ENCODE measurements at regions not wholly inside any gene's neighbourhood (a gene's known extent, or its start where the extent isn't known, plus 50 kb on each side); places are given as distances from the start of the nearest gene placed in this dataset.
A peak's percentile ranks its signal among the peaks of the same experiment; 100 is the strongest.

DNA sequence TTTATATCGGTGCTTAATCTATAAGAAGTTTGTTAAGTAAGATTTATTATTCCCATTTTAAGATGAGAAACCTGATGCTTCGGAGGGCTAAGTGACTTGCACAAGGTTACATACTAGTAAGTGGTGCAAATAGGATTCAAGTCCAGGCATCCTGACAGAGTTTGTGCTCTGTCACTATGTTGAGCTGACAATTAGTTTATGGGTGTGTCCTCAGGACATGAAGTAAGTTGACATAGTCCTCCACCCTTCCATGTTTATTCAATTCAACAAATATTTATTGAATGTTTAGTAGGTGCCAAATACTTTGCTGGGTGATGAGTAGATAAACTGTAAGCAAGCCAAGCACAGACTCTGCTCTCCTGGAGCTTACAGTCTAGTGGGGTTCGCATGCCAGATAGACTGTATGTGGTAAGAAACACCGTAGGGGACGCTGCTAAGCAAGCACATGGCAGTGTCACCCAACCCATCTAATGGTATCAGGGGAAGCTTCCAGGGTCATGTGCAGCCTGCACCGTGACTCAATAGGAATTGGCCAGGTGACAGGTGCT lies 342.7 kb upstream of the SATB1 start:
- no peak for DNase-seq

DNA sequence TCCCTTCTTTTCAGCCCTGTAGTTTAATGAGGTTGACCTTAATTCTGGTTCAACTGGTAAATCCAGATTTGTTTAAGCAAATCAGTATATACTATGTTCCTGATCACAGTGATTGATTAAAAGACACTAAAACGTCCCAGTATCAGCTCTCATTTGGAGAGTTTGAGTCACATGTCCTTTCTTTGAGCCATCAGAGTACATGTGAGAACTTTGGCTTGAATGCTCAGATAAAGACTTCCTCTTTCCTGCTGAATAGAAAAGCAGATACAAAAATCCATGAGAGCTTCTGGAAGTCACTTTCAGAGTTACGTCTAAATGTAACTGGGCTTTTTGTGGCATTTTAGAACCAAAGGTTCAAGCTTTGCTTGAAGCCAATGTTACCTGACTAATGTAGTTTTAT lies 341.8 kb upstream of the SATB1 start:
- DNase-seq, result no peak

- no peak for DNase-seq
These were observed 340.5 kb upstream of the SATB1 start for GRCh38 chr3:18765662-18766061.

DNA sequence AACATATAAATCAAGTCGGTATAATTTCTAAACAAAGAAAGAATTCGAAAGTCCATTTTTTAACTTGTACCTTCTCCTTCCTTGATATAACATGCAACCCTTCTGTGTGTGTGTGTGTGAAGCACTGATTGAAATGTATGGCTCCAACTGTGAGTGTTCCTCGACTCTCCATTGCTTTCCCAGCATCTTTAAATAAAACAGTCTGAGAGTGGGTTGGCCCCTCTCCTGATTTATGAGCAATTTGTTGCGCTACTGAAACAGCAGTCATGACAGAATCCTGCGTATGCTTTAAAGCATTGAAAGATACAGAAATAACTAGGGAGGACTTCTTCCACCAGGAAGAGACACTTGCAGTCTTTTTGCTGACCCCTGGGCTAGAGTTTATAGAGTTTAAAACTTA lies 340.0 kb upstream of the SATB1 start:
- no peak for DNase-seq

GRCh38 chr3:18761530-18761929 lies 336.4 kb upstream of the SATB1 start:
- no peak for DNase-seq

DNA sequence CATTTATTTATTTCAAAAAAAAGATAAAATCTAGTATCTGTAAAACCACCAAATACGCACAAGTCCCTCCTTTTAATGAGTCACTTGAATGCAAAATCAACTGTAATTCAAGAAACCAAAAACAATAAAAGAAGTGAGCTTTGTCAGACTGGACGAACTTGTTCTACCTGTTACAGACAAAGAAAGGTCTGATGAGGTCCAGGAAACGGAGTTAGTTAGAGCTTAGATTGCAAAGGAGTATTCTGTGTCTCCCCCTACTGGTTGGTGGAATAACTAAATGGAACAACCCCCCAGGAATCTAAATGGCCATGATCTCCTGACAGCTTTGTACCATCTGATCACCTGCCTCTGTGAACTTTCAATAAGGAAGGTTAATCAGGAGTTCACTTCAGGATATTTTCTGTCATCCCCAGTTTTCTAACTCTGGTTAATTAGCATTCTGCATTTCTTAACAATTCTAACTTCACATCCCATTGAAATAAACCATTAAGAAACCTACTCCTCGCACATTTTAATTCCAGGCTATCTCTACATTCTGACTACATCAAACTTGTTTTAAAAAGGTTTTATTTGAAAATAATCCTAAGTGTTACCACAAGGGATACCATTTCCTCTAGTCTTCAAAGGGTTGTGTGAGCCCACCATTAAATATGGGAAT lies 333.0 kb upstream of the SATB1 start:
- peak; percentile 30 for DNase-seq

DNA sequence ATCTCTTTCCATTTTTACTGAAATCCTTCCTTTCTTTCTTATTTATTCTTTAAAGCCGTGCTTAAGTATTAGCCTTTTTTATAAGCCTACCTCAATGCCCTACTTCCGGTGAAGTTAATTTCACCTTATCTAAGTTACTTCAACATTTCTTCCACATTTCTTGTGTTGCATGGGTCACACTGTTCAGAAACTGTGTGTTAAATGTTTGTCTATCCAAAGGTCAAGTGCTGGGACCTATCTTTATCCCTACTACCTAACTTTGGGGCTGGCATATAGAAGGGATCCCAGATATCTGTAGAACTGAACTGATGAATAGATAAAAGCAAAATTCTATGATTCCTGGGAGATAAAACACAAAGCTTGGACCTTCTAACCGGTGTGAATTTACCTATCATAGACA lies 332.3 kb upstream of the SATB1 start:
- DNase-seq, result no peak

DNA sequence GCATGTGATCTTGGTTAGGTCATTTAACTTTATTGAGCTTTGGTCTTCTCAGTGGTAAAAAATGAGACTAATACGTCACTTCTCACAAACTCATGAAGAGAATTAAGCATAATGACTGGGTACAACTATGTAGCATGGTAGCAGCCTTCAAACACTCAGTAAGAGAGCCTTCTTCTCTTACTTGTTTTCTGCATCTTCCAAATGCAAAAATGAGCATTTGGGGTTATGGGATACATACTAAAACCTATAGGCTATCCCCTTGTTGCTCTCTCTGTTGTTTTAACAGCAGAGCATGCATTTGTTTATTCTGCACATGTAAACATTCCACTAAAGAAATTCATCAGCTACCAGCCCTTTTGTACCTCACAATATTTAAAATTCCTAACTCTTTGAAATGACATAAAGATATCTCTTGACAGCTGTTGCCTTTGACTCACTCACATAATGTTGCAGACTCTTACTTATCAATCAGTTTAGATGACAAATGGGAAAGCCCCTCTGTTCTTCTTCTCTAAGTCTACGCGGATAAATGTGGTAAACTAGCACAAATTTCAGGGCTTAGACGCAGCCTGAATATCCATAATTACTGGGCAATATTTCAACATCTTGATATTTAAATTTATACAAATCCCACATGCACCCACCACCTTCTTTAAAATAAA lies 327.3 kb upstream of the SATB1 start:
- no peak for DNase-seq

GRCh38 chr3:18751514-18751913 lies 326.4 kb upstream of the SATB1 start:
- DNase-seq, result peak; percentile 18

DNA sequence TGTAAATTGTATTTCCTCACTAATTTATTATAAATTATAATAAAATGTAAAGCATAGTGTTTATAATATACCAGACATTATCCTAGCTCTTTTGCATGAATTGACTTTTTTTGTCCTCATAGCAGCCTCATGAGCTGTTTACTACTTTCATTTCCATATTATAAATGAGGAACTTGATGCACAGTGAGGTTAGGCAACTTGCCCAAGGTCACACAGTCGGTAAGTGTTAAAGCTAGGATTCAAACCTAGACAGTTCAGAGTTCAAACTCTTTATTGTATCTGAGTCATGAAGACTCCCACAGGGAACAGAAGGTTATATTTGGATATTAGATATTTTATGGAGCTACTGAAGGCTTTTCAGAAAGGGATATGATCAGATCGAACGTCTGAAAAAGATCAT lies 322.2 kb upstream of the SATB1 start:
- no peak for DNase-seq

DNA sequence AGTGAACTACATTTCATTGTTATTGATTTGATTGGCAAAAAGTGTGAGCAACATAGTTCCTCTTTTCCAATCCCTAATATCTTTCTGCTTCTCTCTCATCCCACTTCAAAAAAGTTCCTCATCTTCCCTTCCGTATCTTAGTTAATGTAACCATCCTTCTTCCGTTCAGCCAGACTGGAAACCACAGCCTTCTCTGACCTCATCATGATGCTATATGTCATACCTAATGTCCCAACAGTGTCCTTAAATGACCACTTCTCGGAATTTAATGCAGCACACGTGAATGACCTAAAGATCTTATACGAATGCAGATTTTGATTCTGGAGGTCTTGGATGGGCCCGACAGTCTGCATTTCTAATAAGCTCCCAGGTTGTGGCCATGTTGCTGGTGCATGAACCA lies 320.3 kb upstream of the SATB1 start:
- no peak for DNase-seq

GRCh38 chr3:18744472-18744871 lies 319.3 kb upstream of the SATB1 start:
- DNase-seq, result no peak

DNA sequence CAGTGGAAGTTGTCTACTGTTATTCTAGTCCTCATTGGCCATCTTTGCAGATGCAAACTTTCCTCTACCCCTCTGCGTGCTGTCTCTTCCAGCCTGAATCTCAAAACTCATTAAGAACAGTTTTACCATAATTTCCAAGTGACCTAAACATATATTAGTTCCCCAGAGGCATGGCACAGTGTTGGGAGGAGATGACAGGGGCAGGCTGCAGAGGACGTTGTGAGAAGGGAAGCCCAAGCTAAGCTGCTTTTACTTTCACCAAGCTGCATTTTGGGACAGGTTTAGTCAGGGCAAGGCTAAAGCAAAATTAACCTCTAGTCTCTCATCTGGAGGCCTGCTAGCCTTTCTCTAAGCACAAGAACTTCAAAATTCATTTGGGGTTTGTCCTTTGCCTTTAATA lies 318.6 kb upstream of the SATB1 start:
- DNase-seq, result no peak

GRCh38 chr3:18740631-18741583 lies 315.8 kb upstream of the SATB1 start:
- no peak for DNase-seq

- no peak for DNase-seq
These were observed 313.9 kb upstream of the SATB1 start for GRCh38 chr3:18739099-18739433.

DNA sequence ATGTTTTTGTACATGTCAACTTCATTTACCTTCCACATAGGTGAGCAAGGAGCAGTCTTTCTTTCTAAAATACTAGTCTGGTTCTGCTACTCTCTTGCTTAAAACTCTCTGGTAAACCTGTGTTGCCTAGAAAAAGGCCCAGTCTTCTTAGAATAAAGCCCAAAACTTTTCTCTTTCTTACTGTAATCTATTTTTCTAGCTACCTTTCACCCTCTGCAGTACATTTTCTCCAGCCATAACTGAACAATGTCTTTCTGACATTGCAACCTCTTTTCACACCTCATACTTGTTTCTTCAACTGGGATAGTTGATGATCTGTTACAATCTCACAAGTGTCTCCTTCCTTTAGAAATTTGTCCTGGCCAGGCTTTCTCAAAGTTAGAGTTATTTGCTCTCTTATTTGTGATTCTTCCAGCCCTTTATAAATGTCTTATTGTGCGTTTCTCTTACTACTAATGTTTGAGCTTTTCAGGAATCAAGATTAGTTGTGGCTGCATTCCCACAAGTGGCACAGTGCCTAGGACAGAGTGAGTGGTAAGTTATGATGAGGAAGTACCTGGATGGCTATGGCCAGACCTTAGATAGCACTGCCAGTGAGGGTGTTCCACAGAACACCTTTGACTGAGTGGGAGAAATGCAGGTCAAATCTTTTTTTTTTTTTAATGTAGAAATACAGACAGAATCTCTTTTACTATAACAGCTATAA lies 313.4 kb upstream of the SATB1 start:
- DNase-seq, result no peak

GRCh38 chr3:18735005-18735404 lies 309.9 kb upstream of the SATB1 start:
- DNase-seq, result no peak

GRCh38 chr3:18734309-18734708 lies 309.2 kb upstream of the SATB1 start:
- DNase-seq, result no peak

- no peak for DNase-seq
These were observed 307.3 kb upstream of the SATB1 start for GRCh38 chr3:18732474-18732873.

- DNase-seq, result no peak
These were observed 305.4 kb upstream of the SATB1 start for GRCh38 chr3:18730491-18730890.

DNA sequence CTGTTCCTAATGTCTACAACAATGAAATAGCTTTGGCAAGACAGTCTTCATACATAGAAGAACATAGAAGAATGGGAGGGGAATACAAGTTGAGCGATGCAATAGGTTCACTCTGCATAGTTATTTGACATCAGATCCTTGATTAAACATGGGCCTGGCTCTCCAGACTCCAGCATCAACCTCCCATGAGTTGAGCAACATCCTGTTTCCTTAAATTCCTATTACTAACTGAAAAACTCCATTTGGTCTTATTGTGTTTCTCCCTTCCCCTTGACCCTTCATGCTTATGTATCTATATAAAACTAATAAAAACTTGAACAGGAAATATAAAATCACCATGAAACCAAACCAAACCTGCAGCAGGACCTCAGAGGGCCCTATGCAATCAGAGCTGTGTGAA lies 304.5 kb upstream of the SATB1 start:
- DNase-seq, result no peak

DNA sequence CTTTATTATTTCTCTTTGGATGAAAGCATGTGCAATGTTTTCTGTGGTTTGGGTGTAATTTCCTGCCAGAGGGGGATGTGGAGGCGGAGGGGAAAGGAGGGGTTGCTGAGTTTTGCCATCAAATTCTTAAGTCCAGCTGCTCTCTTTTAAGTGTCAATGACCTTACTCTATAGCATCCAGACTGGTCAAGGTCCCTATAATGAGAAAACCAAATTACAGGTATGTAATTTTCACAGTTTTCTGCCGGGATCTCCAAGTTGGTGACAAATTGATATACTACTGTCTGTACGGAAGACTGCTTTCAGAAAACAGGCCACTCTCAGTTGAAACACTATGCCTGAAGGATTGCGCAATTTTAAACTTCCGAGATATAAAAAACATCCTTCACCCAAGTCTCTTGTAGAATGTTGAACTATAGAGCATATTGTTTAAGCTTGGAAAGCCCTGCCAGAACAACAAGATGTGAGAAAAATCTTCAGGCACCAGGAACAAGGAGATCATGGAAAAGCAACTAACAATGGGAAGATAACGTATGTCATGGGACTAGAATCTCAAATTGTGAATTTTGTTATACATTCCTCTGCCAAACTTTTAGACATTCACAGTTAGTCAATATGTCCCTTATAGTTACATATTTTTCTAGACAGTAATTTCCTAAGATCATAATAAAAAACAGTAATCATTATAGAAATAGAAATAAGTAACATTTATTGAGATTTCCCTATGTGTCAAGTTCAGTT lies 300.7 kb upstream of the SATB1 start:
- no peak for DNase-seq
